Stomach (tissue), 8 donors: ENCODE measurements at regions not wholly inside any gene's neighbourhood (a gene's known extent, or its start where the extent isn't known, plus 50 kb on each side); places are given as distances from the start of the nearest gene placed in this dataset.

Experiments
- DNase-seq, 2 donors: peaks; one replicate each; pipeline versions ENCODE4 v3.0.0 to v3.0.0-alpha.2; 2013 to 2019
- H3K27ac ChIP-seq, 5 donors: fragments of 200-600 bp in 4 of 5; sonication (generic) in 4 of 5; one replicate each; pipeline ENCODE4 v1.5.1; 2013 to 2019; ENCODE audit warnings: mild to moderate bottlenecking in 1 of 5, moderate library complexity in 1 of 5
- H3K27me3 ChIP-seq, 3 donors: fragments of 200-600 bp; sonication (generic); one replicate each; pipeline ENCODE4 v1.5.1; 2017 to 2019; ENCODE audit warnings: mixed run types in 1 of 3
- H3K36me3 ChIP-seq, 4 donors: fragments of 200-600 bp; sonication (generic); 1 replicate in 3 of 4; 2 replicates in 1 of 4; pipeline ENCODE4 v1.5.1; 2016 to 2019
- H3K4me1 ChIP-seq, 4 donors: fragments of 200-600 bp; sonication (generic); one replicate each; pipeline ENCODE4 v1.5.1; 2016 to 2019
- H3K4me3 ChIP-seq, 4 donors: fragments of 200-600 bp; sonication (generic) in 3 of 4; one replicate each; pipeline ENCODE4 v1.5.1; 2016 to 2019; ENCODE audit warnings: mild to moderate bottlenecking in 1 of 4
- H3K9me3 ChIP-seq, 4 donors: fragments of 200-600 bp; sonication (generic); one replicate each; pipeline ENCODE4 v1.5.1; 2016 to 2019
- EP300 ChIP-seq: sonication (generic); formaldehyde crosslinking; IDR thresholded peaks from one replicate; pipeline ENCODE4 v1.6.1; 2017; ENCODE audit warnings: antibody characterized with exemption
- POLR2A ChIP-seq, 4 donors: fragments of 450-650 bp; IDR thresholded peaks; one replicate each; pipeline ENCODE4 v1.6.1; 2016; ENCODE audit warnings: antibody characterized with exemption in 4 of 4, control low read depth in 2 of 4, mild to moderate bottlenecking in 1 of 4, moderate library complexity in 1 of 4
- POLR2AphosphoS5 ChIP-seq, 3 donors: sonication (generic); formaldehyde crosslinking; IDR thresholded peaks; one replicate each; pipeline ENCODE4 v1.6.1; 2016; ENCODE audit warnings: antibody characterized with exemption in 3 of 3
- WGBS, 5 donors: extraction: QIAGEN DNeasy Blood & Tissue Kit in 3 of 5; methylation state at CpG; one replicate each; pipeline versions ENCODE4 v1.1.5 to v1.1.7; 2013 to 2018; 5-methylcytosine and 5-hydroxymethylcytosine counted together
- intact Hi-C: fragments of 100-400 bp; cut with DNase I; formaldehyde crosslinking; loops from one replicate; pipeline ENCODE4 v1.15.1; 2023; ENCODE audit warnings: low total_unique reads
- TF ChIP-seq, protein P1 (sequence below), 7 experiments: fragments of 450-650 bp in 4 of 7; fragments of 200-600 bp in 3 of 7; sonication (generic) in 3 of 7; IDR thresholded peaks; one replicate each; pipeline ENCODE4 v1.5.1; 2016 to 2019; ENCODE audit warnings: antibody characterized with exemption in 7 of 7, control low read depth in 2 of 7, mild to moderate bottlenecking in 1 of 7
- donor health status: healthy with polysubstance abuse.
- donor health status: Bipolar disorder and iron deficiency.
- donor health status: healthy.

DNA sequence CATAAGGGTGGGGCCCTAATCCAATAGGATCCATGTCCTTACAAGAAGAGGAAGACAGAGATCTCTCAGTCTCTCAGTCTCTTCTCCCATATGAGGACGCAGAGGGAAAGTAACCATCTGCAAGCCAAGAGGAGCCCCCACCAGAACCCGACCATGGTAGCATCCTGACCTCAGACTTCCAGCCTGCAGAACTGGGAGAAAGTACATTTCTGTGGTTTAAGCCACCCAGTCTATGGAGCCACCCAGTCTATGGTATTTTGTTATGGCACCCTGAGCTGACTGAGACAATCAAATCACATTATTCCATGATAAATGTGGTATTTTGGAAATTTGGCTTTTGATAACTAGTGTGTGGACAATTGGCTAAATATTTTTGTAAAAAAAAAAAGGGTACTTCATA lies 101.5 kb upstream of the TMC3 start:
- DNase-seq: no peak
- intact Hi-C loops: no loop called here
- Histone ChIP-seq H3K4me3 (no peak overlapping the region), H3K9me3 (no peaks in the 10 kb centered on the region), H3K27me3 (peaks cover 0 to 13% (median 0%) of the 10 kb centered on the region in 3 donors), H3K27ac (no peak overlapping the region), H3K36me3 (no peaks in the 10 kb centered on the region), H3K4me1 (no peaks in the 10 kb centered on the region)
- WGBS, 5 donors: 80 to 92% (median 84%) methylated on average over 2 of the region's 2 CpGs
- TF ChIP-seq POLR2A (IDR thresholded peaks at IDR 0.05): no peak
- TF ChIP-seq POLR2AphosphoS5 (IDR thresholded peaks at IDR 0.05): no peak
- TF ChIP-seq, protein P1, sequence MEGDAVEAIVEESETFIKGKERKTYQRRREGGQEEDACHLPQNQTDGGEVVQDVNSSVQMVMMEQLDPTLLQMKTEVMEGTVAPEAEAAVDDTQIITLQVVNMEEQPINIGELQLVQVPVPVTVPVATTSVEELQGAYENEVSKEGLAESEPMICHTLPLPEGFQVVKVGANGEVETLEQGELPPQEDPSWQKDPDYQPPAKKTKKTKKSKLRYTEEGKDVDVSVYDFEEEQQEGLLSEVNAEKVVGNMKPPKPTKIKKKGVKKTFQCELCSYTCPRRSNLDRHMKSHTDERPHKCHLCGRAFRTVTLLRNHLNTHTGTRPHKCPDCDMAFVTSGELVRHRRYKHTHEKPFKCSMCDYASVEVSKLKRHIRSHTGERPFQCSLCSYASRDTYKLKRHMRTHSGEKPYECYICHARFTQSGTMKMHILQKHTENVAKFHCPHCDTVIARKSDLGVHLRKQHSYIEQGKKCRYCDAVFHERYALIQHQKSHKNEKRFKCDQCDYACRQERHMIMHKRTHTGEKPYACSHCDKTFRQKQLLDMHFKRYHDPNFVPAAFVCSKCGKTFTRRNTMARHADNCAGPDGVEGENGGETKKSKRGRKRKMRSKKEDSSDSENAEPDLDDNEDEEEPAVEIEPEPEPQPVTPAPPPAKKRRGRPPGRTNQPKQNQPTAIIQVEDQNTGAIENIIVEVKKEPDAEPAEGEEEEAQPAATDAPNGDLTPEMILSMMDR (IDR thresholded peaks at IDR 0.05): no peak
- no peak for TF ChIP-seq EP300

DNA sequence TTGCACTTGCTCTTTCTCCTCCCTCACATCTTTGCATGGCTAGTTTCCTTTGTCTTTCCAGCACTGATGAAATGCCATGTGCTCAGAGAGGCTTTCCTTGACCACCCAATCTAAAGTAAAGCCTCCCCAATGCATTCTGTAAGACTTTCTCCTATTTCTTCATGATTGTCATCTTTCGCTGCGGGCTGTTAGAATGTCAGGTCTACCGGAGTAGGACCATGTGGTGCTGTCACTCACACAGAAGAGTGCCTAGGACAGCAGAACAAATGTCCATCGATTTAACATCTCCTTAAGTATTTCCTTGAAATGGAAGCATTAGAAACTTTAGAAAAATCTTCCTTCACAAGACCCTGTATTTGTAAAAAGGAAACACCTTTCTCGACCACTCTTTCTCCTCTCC lies 99.9 kb upstream of the TMC3 start:
- H3K9me3 ChIP-seq: no peaks in the 10 kb centered on the region
- intact Hi-C loops: no loop called here
- no peak overlapping the region for H3K4me3 ChIP-seq
- no peaks in the 10 kb centered on the region for H3K36me3 ChIP-seq
- H3K27me3 ChIP-seq: peaks cover 0 to 13% (median 0%) of the 10 kb centered on the region in 3 donors
- WGBS, 5 donors: 88 to 93% (median 93%) methylated on average over 5 of the region's 5 CpGs
- no peaks in the 10 kb centered on the region for H3K4me1 ChIP-seq
- H3K27ac ChIP-seq: no peak overlapping the region
- TF ChIP-seq EP300: no peak
- TF ChIP-seq, protein P1 (IDR thresholded peaks at IDR 0.05): no peak
- no peak for DNase-seq

DNA sequence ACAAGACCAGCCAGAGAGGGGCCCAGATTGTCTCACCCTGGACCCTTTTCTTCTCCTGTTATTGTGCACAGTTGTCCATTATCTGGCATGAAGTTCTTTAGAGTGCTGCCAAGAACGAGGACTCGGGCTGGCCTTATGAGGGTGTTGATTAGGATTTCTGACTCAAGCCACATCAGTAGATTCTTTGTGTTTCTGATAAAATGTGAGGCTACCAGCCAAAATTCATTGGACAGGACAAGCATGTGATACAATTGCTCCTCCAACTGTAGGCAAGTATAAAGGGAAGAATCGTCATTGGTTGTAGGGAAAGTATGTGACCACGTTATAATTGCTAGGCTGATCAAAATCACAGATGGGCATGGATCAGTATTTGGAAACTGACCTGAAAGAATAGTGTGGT lies 99.2 kb upstream of the TMC3 start:
- 54 to 76% (median 57%) methylated on average over 4 of the region's 4 CpGs for WGBS, 5 donors
- intact Hi-C loops: no loop called here
- H3K9me3 ChIP-seq: no peaks in the 10 kb centered on the region
- no peaks in the 10 kb centered on the region for H3K4me1 ChIP-seq
- no peak for DNase-seq
- H3K4me3 ChIP-seq: no peak overlapping the region
- no peaks in the 10 kb centered on the region for H3K36me3 ChIP-seq
- no peak overlapping the region for H3K27ac ChIP-seq
- TF ChIP-seq POLR2AphosphoS5 (IDR thresholded peaks at IDR 0.05) (no peak), POLR2A (IDR thresholded peaks at IDR 0.05) (no peak), EP300 (no peak)
- TF ChIP-seq, protein P1 (IDR thresholded peaks at IDR 0.05): no peak
- peaks cover 0 to 13% (median 0%) of the 10 kb centered on the region in 3 donors for H3K27me3 ChIP-seq

DNA sequence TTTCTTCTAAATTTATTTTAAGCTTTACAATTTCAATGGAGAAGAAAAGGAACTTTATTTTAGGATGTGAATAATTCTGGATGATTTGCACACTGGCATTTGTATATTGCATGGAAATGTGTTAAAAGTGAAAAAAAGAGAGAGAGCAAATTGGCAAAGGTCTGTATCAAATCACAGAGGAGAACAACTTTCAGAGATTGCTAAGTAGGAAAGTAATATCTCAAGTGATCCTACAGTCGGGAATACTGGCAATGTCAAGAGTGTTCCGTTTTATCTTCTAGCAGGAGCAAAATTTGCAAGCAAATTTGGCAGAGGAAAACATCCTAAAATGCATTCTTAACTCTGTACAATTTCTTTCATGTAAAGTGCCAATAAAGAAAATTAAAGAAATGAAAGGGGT lies 97.1 kb upstream of the TMC3 start:
- intact Hi-C loops: no loop called here
- no peak for DNase-seq
- H3K4me1 ChIP-seq: no peaks in the 10 kb centered on the region
- H3K4me3 ChIP-seq: no peak overlapping the region
- no peak for TF ChIP-seq POLR2AphosphoS5 (IDR thresholded peaks at IDR 0.05)
- no peak for TF ChIP-seq EP300
- no peak for TF ChIP-seq POLR2A (IDR thresholded peaks at IDR 0.05)
- TF ChIP-seq, protein P1 (IDR thresholded peaks at IDR 0.05): no peak
- H3K36me3 ChIP-seq: no peaks in the 10 kb centered on the region
- peaks cover 0 to 18% (median 0%) of the 10 kb centered on the region in 3 donors for H3K27me3 ChIP-seq
- 68 to 82% (median 77%) methylated on average over 2 of the region's 2 CpGs for WGBS, 5 donors
- H3K9me3 ChIP-seq: peaks cover 0 to under 1% (median 0%) of the 10 kb centered on the region in 4 donors
- H3K27ac ChIP-seq: no peak overlapping the region
